ENCODE measurements at regions not wholly inside any gene's neighbourhood (a gene's known extent, or its start where the extent isn't known, plus 50 kb on each side); places are given as distances from the start of the nearest gene placed in this dataset.

DNA sequence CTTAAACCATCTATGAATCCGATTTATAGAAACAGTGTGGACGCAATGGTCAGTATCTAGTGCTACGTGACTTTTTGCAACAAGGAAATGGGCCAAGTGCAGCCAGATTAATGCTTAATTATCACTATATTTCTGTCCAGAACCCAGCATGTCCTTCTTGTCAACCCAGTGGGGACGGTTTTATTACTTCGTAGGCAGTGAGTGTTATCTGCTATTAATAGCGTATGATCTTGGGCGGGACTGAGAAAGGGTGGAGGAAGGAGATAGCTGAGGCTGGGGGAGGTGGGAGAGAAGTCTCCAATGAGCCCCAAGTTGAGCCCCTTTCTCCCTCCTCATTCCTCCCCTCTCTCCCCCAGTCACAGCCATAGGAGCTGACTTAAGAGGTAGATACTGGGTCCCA, 59.7 kb upstream of the FAM222A start:
- Histone ChIP-seq H3K4me3 (no peak overlapping the region), H3K36me3 (no peaks in the 10 kb centered on the region), H3K27ac (no peak overlapping the region), H3K27me3 (no peaks in the 10 kb centered on the region), H3K4me1 (no peaks in the 10 kb centered on the region), H3K9me3 (no peaks in the 10 kb centered on the region)
- no peak for TF ChIP-seq POLR2A (IDR thresholded peaks at IDR 0.05)
- TF ChIP-seq, protein P1, sequence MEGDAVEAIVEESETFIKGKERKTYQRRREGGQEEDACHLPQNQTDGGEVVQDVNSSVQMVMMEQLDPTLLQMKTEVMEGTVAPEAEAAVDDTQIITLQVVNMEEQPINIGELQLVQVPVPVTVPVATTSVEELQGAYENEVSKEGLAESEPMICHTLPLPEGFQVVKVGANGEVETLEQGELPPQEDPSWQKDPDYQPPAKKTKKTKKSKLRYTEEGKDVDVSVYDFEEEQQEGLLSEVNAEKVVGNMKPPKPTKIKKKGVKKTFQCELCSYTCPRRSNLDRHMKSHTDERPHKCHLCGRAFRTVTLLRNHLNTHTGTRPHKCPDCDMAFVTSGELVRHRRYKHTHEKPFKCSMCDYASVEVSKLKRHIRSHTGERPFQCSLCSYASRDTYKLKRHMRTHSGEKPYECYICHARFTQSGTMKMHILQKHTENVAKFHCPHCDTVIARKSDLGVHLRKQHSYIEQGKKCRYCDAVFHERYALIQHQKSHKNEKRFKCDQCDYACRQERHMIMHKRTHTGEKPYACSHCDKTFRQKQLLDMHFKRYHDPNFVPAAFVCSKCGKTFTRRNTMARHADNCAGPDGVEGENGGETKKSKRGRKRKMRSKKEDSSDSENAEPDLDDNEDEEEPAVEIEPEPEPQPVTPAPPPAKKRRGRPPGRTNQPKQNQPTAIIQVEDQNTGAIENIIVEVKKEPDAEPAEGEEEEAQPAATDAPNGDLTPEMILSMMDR (IDR thresholded peaks at IDR 0.05): no peak
- DNase-seq (no peak), ATAC-seq (peak in 1 of 4 donors; percentile 27)
- 67% methylated on average over 7 of the region's 7 CpGs for WGBS (ENCODE audit: insufficient coverage, low coverage, low lambda C conversion rate, missing lambda C conversion rate)
- intact Hi-C loops (cut with DNase I): no loop called here

DNA sequence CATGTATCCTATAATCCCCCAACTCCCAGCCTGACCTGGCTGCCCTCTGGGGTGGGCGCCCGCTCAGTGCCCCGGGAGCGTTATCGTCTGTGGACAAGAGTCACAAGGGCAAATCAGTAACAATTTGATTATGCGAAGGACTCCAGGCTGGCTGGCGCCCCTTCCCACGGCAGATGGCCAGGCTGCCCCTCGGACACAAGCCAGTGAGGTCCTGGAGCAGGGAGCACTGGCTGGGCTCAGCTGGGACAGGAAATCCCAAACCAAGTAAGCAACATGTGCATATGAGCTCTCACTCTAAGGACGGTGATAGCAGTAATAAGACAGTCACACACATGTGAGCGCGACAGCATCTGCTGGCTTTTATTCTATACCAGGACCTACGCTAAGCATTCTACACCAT, 59.3 kb upstream of the FAM222A start:
- no peaks in the 10 kb centered on the region for H3K27me3 ChIP-seq
- no peaks in the 10 kb centered on the region for H3K36me3 ChIP-seq
- DNase-seq (no peak), ATAC-seq (no peak)
- no peak overlapping the region for H3K27ac ChIP-seq
- H3K9me3 ChIP-seq: no peaks in the 10 kb centered on the region
- intact Hi-C loops (cut with DNase I): no loop called here
- no peak for TF ChIP-seq POLR2A (IDR thresholded peaks at IDR 0.05)
- TF ChIP-seq, protein P1 (IDR thresholded peaks at IDR 0.05): no peak
- H3K4me3 ChIP-seq: no peak overlapping the region
- WGBS (ENCODE audit: insufficient coverage, low coverage, low lambda C conversion rate, missing lambda C conversion rate): 43% methylated on average over 4 of the region's 13 CpGs
- H3K4me1 ChIP-seq: no peaks in the 10 kb centered on the region

DNA sequence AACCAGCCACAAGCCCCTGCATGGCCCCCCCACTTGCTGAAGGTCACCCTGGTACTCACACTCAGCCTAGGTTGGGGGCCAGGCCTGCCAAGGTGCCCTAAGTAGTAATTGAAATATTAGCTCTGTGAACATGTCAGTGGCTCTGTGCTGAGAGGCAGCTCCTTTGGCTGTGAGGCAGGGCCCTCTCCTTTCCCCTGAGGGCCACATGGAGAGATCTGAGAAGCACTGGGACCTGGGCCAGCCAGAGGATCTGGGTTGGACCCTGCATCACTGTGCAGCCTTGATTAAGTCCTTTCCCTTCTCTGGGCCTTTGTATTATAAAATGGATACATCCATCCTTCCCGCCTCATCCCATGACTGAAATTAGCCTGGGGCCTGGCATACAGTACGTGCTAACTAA, 58.0 kb upstream of the FAM222A start:
- no peak for TF ChIP-seq POLR2A (IDR thresholded peaks at IDR 0.05)
- TF ChIP-seq, protein P1 (IDR thresholded peaks at IDR 0.05): no peak
- H3K9me3 ChIP-seq: no peaks in the 10 kb centered on the region
- no peaks in the 10 kb centered on the region for H3K36me3 ChIP-seq
- H3K4me1 ChIP-seq: no peaks in the 10 kb centered on the region
- H3K27me3 ChIP-seq: no peaks in the 10 kb centered on the region
- no peak overlapping the region for H3K27ac ChIP-seq
- ATAC-seq (no peak), DNase-seq (no peak)
- 80% methylated on average over 2 of the region's 2 CpGs for WGBS (ENCODE audit: insufficient coverage, low coverage, low lambda C conversion rate, missing lambda C conversion rate)
- H3K4me3 ChIP-seq: no peak overlapping the region
- intact Hi-C loops (cut with DNase I): no loop called here

DNA sequence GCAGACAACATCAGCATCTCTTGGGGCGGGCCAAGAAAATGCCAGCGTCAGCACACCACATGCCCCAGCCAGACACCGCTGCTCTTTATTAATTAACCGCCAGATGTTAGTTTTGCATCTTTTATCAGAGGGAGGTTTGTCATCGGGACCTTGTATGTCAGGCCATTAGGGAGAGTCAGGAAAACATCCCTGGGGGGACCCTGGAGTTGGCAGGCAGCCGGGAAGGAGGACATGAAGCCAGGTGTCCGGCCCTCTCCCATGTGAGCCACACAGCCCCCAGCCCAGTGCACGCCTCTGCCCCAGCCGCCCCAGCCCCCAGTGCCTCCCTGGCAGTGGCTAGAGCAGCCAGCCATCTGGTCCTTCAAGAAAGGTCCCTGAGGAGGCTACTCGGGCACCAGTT, 56.9 kb upstream of the FAM222A start:
- Histone ChIP-seq H3K9me3 (no peaks in the 10 kb centered on the region), H3K4me1 (no peaks in the 10 kb centered on the region), H3K36me3 (no peaks in the 10 kb centered on the region), H3K27ac (no peak overlapping the region), H3K4me3 (no peak overlapping the region), H3K27me3 (no peaks in the 10 kb centered on the region)
- 91% methylated on average over 5 of the region's 10 CpGs for WGBS (ENCODE audit: insufficient coverage, low coverage, low lambda C conversion rate, missing lambda C conversion rate)
- ATAC-seq (no peak), DNase-seq (no peak)
- TF ChIP-seq, protein P1 (IDR thresholded peaks at IDR 0.05): no peak
- TF ChIP-seq POLR2A (IDR thresholded peaks at IDR 0.05): no peak
- intact Hi-C loops (cut with DNase I): no loop called here

DNA sequence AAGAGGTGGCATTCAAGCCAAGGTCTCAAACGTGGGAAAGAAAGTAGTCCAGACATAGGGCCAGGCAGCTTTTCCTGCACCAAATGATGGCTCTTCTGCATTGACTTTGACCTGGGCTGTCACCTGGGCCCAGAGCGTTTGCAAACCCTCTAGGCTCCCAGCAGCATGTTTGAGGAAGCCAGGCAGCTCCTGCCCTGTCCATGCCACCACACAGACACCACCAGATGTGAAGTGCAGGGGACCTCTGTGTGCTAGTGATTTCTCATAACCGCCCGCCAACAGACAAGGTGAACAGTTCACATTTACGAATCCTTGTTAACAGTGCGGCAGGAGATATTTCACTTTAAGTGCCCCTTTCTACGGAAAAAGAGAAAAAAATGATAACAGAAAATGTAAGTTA, 49.8 kb upstream of the FAM222A start:
- Histone ChIP-seq H3K4me1 (no peaks in the 10 kb centered on the region), H3K36me3 (no peaks in the 10 kb centered on the region), H3K27me3 (no peaks in the 10 kb centered on the region), H3K4me3 (no peak overlapping the region), H3K9me3 (no peaks in the 10 kb centered on the region), H3K27ac (no peak overlapping the region)
- DNase-seq: no peak
- no peak for TF ChIP-seq POLR2A (IDR thresholded peaks at IDR 0.05)
- TF ChIP-seq, protein P1 (IDR thresholded peaks at IDR 0.05): no peak
- 70% methylated on average over 6 of the region's 7 CpGs for WGBS (ENCODE audit: insufficient coverage, low coverage, low lambda C conversion rate, missing lambda C conversion rate)
- no peak for ATAC-seq
- intact Hi-C loops (cut with DNase I): no loop called here

Data from right lobe of liver (tissue), 6 donors.